Urinary bladder (tissue), 3 donors: ENCODE measurements at regions not wholly inside any gene's neighbourhood (a gene's known extent, or its start where the extent isn't known, plus 50 kb on each side); places are given as distances from the start of the nearest gene placed in this dataset.

Experiments used
- DNase-seq: peaks from one replicate; pipeline ENCODE4 v3.0.0-alpha.2; 2015; ENCODE audit errors: extremely low spot score
- H3K27ac ChIP-seq: one replicate; pipeline ENCODE4 v1.5.1; 2013; ENCODE audit warnings: low read depth, mild to moderate bottlenecking, moderate library complexity
- H3K36me3 ChIP-seq: one replicate; pipeline ENCODE4 v1.6.1; 2013; ENCODE audit warnings: mild to moderate bottlenecking, moderate library complexity; ENCODE audit not compliant: insufficient read depth
- H3K4me1 ChIP-seq: one replicate; pipeline ENCODE4 v1.6.1; 2013; ENCODE audit warnings: mild to moderate bottlenecking, moderate library complexity; ENCODE audit not compliant: insufficient read depth
- H3K4me3 ChIP-seq: one replicate; pipeline ENCODE4 v1.5.1; 2013; ENCODE audit warnings: low read depth, low read length
- WGBS: extraction: QIAGEN DNeasy Blood & Tissue Kit; methylation state at CpG from one replicate; pipeline ENCODE4 v1.1.7; 2013; 5-methylcytosine and 5-hydroxymethylcytosine counted together
- donor health status: healthy with polysubstance abuse.
- donor health status: healthy.

DNA sequence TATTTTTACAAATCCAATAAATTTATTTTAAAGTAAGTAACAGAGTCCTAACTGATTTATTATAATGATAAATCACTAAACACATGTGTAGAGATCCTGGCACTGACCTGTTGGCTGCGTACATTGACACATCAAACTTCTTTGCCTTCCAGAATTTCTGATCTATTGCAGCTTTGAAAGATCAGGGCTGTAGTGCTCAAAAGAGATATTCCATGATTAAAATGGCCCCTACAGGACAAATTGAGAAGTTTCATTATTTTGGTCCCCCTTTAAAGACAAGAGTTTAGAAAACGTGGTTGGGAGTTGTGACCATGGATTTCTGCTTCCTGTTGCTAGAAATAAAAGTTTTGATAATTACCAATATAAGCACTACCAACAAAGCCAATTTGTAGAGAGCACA lies 87.7 kb upstream of the PDK4 start:
- 25% methylated on average over 2 of the region's 2 CpGs for WGBS

DNA sequence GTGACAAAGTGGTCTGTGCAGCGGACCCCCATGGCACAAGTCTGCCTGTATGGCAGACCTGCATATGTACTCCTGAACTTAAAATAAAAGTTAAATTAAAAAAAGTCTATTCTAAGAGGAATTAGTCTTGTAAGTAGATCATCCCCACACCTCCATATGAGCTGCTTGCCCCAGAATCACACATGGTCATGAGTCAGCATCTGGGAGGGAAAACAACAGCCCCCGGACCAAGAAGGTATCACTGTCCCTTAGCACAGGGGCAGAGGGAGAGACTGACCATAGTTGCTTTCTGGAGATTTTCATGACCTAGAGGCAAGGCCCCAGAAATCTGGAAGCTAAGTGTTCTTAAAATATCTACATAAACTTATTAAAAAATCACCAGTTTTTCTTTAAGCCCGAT lies 86.6 kb upstream of the PDK4 start:
- WGBS = 72% methylated on average over 3 of the region's 3 CpGs
- no peaks in the 10 kb centered on the region for H3K4me1 ChIP-seq
- no peak overlapping the region for H3K4me3 ChIP-seq
- no peaks in the 10 kb centered on the region for H3K36me3 ChIP-seq
- H3K27ac ChIP-seq = no peak overlapping the region
- no peak for DNase-seq

More for the DNA sequence above, 87.7 kb upstream of the PDK4 start:
- no peak overlapping the region for H3K27ac ChIP-seq
- no peaks in the 10 kb centered on the region for H3K36me3 ChIP-seq
- no peaks in the 10 kb centered on the region for H3K4me1 ChIP-seq
- H3K4me3 ChIP-seq = no peak overlapping the region
- no peak for DNase-seq

DNA sequence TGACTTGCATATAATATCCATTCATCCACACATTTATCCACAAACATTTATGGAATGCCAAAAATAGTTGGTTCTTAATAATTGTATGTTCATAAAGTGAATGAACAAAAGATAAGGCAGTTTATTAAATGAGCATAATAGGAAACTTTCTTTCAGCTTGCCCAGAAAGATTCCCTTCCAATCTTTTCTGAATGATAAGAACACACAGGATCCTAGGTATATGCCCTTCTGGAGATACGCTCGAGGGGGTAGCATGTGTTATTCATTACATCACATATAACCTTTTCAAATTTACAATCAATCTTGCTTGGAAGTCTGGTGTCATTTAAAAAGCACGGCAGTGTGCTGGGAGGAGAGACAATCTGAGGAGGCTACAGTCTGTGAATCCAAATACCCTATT lies 80.4 kb upstream of the PDK4 start:
- no peaks in the 10 kb centered on the region for H3K4me1 ChIP-seq
- H3K4me3 ChIP-seq = no peak overlapping the region
- WGBS = 51% methylated on average over 3 of the region's 3 CpGs
- no peak overlapping the region for H3K27ac ChIP-seq
- DNase-seq = no peak
- no peaks in the 10 kb centered on the region for H3K36me3 ChIP-seq

DNA sequence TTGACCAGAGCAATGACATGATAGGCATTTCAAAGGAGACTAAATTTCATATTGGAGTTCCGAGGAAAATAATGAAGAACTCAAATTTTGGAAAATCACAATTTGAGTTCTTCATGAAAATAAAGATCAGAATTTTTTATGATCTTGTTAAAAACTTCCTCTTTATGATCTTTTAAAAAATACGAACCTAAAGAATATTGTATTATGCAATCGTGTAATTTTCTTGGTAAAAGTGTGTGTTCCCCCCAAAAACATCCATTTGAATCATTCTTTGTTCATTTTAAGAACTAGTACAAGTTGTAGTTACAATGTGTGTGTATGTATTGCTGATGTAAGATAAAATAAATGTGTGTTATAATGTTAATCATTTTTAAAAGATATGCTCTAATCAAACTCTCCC lies 79.3 kb upstream of the PDK4 start:
- Histone ChIP-seq H3K4me1 (no peaks in the 10 kb centered on the region), H3K4me3 (no peak overlapping the region), H3K27ac (no peak overlapping the region), H3K36me3 (no peaks in the 10 kb centered on the region)
- no peak for DNase-seq
- 90% methylated on average over 3 of the region's 3 CpGs for WGBS

DNA sequence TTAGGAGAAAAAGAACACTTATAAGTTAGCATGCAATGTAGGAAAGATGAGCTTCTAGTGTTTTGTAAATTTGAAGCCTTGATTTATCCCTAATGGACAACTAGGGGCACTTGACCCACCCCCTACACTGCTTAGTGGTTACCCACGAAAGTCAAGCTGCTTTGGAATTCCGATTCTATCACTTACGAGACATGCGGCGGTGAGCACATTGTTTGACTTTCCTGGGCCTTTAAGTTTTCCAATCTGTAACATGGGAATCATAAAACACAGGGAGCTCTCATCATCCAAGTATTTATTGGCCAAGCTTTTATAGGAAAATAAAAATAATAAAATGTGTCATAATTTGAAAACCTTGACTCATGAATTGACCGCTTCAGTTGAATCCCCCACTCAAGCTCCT lies 78.7 kb upstream of the PDK4 start:
- WGBS = 86% methylated on average over 6 of the region's 6 CpGs
- no peaks in the 10 kb centered on the region for H3K36me3 ChIP-seq
- no peak for DNase-seq
- H3K4me1 ChIP-seq = no peaks in the 10 kb centered on the region
- no peak overlapping the region for H3K4me3 ChIP-seq
- H3K27ac ChIP-seq = no peak overlapping the region

DNA sequence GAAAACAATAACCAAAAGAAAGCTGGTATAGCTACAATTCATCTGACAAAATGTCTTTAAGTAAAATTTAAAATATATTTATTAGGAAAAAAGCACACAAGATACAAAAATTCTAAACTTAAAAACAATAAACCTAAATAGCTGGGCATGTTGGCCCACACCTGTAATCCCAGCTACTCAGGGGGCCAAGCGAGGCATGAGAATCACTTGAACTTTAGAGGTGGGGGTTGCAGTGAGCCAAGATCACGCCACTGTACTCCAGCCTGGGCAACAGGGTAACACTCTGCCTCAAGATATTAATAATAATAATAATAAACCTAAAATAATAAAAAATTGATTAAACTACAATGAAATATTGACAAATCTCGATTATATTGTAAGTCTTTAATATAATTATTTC lies 77.8 kb upstream of the PDK4 start:
- no peak overlapping the region for H3K4me3 ChIP-seq
- no peak overlapping the region for H3K27ac ChIP-seq
- DNase-seq = no peak
- 93% methylated on average over 3 of the region's 3 CpGs for WGBS
- H3K4me1 ChIP-seq = no peaks in the 10 kb centered on the region
- no peaks in the 10 kb centered on the region for H3K36me3 ChIP-seq

DNA sequence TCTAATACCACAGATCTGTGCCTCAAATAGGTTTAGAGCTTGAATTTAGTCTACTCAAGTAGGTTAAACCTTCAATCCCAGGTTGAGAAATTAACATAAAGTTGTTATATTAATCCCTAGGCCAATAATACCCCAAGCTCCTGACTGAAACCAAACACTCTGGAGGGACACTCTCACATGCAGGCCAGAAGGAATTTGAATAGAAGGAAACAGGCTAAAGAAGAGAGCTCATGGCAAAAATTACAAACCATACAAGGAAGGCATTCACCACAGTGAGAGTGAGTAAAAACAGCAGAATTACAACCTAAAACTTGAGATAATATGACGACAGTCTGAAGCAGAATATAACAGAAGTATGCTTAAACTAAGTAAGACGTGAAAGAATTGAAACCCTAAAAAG lies 76.1 kb upstream of the PDK4 start:
- Histone ChIP-seq H3K4me1 (no peaks in the 10 kb centered on the region), H3K36me3 (no peaks in the 10 kb centered on the region), H3K4me3 (no peak overlapping the region), H3K27ac (no peak overlapping the region)
- no peak for DNase-seq
- 69% methylated on average over 2 of the region's 2 CpGs for WGBS

DNA sequence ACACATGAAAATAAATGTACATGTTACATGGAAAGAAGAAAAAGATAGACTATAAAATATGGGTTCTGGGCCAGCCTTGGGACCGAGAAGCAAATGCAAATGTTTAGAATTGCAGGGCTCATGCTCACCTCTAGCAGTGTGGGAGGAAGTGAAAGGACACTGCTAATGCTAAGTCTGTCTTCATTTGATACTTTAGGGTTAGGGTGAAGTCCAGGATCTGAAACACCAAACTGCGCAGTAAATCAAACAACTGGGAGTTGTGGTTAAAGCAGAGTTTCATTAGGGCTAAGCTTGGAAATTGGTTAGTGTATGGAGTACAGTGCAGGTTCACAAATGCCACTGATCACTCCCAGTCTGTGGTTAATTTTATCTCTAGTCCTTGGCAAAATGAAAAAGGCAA lies 73.2 kb upstream of the PDK4 start:
- Histone ChIP-seq H3K4me1 (no peaks in the 10 kb centered on the region), H3K4me3 (no peak overlapping the region), H3K27ac (no peak overlapping the region), H3K36me3 (no peaks in the 10 kb centered on the region)
- no peak for DNase-seq
- WGBS = 77% methylated on average over 2 of the region's 2 CpGs

DNA sequence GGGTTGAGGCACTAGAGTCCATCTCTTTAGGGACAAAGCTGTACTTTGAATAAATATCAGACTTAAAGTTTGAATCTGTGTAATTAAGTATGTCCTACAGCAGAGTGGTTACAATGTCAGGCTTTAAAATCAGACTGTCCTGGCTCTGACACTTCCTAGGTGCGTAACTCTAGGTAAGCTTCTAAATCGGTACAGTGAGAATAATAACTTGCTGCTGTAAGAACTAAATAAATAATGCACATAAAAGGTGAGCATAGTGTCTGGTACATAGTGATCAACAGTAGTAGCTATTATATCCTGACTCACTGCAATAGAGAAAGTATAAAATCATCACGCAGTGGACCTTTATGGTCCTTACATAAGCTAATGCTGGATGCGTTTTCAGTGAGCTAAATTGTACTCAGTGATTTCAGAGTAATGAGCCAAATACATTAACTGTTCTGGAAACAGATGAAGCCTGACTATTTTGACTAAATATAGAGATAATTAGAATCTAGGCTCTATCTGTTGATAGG lies 72.2 kb upstream of the PDK4 start:
- Histone ChIP-seq H3K27ac (no peak overlapping the region), H3K4me1 (no peaks in the 10 kb centered on the region), H3K4me3 (no peak overlapping the region), H3K36me3 (no peaks in the 10 kb centered on the region)
- DNase-seq = no peak
- WGBS = 90% methylated on average over 4 of the region's 4 CpGs

DNA sequence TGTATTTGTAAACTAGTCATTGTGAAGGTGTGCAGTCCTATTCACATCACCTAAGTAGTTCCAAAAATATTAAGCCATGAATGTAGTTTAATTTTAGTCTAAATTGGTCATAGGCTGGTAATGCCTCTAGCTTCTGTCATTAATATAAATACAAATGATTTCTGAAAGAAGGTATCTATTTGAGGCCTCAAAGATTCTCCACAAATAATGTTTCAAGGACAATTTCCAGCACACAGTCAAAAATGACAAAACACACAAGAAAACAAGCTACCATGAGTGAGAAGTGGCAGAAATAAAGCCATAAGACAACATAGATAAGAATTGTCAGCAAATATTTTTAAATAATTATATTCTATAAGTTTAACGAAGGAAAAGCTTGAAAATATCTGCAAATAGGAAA lies 66.7 kb upstream of the PDK4 start:
- DNase-seq = no peak
- no peak overlapping the region for H3K27ac ChIP-seq
- no peaks in the 10 kb centered on the region for H3K36me3 ChIP-seq
- H3K4me3 ChIP-seq = no peak overlapping the region
- WGBS = 65% methylated on average over 1 of the region's 1 CpG
- no peaks in the 10 kb centered on the region for H3K4me1 ChIP-seq

DNA sequence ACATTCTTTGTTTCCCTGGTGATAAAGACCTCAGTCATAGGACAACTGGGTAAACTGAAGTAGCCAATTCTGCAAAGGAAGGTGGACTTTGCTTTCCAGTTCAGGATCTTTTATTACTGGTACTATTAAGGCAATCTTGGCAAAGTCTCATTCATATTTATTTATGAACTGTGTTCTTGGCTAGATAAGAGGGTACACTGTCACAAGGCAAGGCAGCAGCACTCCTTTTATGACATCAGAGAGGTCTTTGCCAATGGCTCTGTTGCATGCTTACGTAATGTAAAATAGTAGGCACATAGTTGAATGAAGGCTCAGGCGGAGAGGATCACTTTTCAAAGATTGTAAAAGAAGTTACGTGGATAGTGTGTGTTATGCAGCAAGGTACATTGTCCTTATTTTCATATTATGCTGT lies 63.7 kb upstream of the PDK4 start:
- H3K27ac ChIP-seq = no peak overlapping the region
- 59% methylated on average over 3 of the region's 3 CpGs for WGBS
- DNase-seq = no peak
- H3K4me3 ChIP-seq = no peak overlapping the region
- H3K4me1 ChIP-seq = no peaks in the 10 kb centered on the region
- no peaks in the 10 kb centered on the region for H3K36me3 ChIP-seq

DNA sequence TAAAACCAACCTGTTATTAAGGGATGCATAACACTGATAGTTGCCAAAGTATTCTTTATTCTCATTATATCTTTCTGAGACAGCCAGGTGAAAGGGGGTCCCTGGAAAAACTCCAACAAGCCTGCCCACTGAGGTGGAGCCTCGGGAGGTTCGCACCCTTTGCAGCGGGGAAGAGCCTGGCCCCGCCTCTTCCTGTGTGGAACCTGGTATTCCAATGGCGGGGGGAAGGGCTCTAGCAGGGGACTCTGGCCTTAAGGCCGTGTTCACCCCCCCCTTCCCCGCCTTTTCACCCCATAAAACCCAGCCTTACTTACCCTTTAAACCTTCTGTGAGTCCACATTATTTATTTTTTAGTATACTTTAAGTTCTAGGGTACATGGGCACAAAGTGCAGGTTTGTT lies 62.4 kb upstream of the PDK4 start:
- no peak overlapping the region for H3K27ac ChIP-seq
- WGBS = 77% methylated on average over 7 of the region's 7 CpGs

DNA sequence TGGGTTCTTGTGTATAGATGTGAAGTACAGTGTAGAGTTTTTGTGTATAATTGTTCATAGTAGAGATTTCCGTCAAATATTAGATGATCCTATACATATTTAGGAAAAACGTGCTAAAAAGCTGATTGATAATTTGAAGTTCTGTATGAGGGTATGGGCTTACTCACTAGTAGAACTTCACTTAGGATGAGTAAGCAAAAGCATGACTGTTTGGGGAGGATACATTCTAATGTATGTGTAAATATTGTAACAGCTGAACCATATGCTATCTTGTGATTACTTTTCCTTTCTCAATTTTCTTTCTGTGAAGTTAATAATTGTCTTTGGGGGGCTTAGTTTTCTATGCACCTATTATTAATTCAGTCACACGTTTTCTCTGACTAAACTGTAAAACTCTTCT lies 53.2 kb upstream of the PDK4 start:
- Histone ChIP-seq H3K4me3 (no peak overlapping the region), H3K4me1 (no peaks in the 10 kb centered on the region), H3K36me3 (no peaks in the 10 kb centered on the region), H3K27ac (no peak overlapping the region)
- DNase-seq = no peak
- WGBS = 64% methylated on average over 3 of the region's 3 CpGs

More for the DNA sequence above, 62.4 kb upstream of the PDK4 start:
- H3K36me3 ChIP-seq = no peaks in the 10 kb centered on the region
- no peak for DNase-seq
- no peaks in the 10 kb centered on the region for H3K4me1 ChIP-seq
- no peak overlapping the region for H3K4me3 ChIP-seq

DNA sequence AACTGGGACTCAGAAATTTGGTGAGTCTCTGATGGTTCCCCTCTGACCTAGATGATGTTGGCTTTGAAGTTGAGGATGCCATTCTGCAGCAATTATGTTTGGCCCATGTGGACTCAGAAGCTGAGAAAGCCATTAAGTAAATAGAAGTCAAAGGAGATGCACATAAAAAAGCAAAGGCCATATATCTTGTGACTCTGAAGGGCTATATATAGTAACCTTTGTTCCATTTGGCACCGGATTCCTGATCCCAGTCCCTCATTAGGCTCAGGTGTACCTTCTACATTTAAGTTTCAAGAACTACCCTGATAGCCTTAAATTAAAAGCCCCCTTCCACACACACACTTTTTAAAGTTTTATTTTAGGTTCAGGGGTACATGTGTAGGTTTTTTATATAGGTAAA lies 50.0 kb upstream of the PDK4 start:
- Histone ChIP-seq H3K4me1 (no peaks in the 10 kb centered on the region), H3K27ac (no peak overlapping the region), H3K36me3 (no peaks in the 10 kb centered on the region), H3K4me3 (no peak overlapping the region)
- no peak for DNase-seq
- WGBS = 53% methylated on average over 1 of the region's 1 CpG
